ENCODE measurements at regions not wholly inside any gene's neighbourhood (a gene's known extent, or its start where the extent isn't known, plus 50 kb on each side); places are given as distances from the start of the nearest gene placed in this dataset.

- Histone ChIP-seq H3K27me3 (no peaks in the 10 kb centered on the region), H3K9ac (no peak overlapping the region), H3K9me3 (replicated peaks in 1 of 11) (no peaks in the 10 kb centered on the region), H3K4me3 (no peak overlapping the region), H3K36me3 (no peaks in the 10 kb centered on the region), H3K4me1 (no peaks in the 10 kb centered on the region), H3K4me2 (no peak overlapping the region), H4K20me1 (no peaks in the 10 kb centered on the region), H3K27ac (no peak overlapping the region)
- TF ChIP-seq Cebpa-rat (IDR thresholded peaks at IDR 0.05) = no peak
Observed at GRCh38 chr1:87800006-87800405, 471.3 kb downstream of the LMO4 start.

DNA sequence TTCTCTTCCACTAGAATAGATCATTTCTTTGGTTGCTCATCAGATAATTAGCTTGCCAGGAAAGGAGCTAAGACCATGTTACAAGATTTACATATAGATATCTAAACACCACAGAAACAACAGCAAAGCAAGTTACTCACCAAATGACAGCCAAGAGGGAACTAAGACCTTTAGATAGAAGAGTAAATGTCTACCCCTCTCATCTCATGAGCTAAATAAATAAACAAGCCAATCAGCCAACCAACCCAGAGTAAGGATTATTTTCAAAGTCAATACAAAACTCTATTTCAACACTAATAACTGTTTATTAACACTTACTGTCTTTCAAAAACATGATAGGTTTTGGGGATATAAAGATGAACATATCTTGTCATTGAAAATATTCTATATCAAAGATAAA, 474.7 kb downstream of the LMO4 start:
- no peak overlapping the region for H3K9ac ChIP-seq
- no peak overlapping the region for H3K27ac ChIP-seq
- H3K27me3 ChIP-seq = no peaks in the 10 kb centered on the region
- no peaks in the 10 kb centered on the region for H3K4me1 ChIP-seq
- no peaks in the 10 kb centered on the region for H3K36me3 ChIP-seq
- no peak overlapping the region for H3K4me2 ChIP-seq
- H3K4me3 ChIP-seq = no peak overlapping the region
- TF ChIP-seq Cebpa-rat (IDR thresholded peaks at IDR 0.05) = no peak
- H3K9me3 ChIP-seq (replicated peaks in 1 of 11) = no peaks in the 10 kb centered on the region
- H4K20me1 ChIP-seq = no peaks in the 10 kb centered on the region

DNA sequence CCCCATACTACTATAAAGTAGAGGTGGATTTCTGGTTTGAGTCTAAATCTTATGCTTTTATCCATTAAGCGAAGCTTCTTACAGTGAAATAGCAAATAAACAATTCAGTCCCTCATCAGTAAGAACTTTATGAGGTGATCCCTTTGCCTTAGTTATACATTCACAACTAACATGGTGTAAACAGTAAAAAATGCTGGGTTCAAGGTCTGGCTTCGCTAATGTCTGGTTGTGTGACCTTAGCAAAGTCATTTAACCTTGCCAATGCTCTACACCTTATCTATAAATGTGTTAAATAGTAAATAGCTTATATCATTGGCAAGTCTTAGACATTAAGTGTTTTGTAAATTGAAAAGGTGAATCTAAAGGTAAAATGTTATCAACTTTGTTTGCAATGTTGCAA, 475.4 kb downstream of the LMO4 start:
- no peaks in the 10 kb centered on the region for H3K36me3 ChIP-seq
- no peak for TF ChIP-seq Cebpa-rat (IDR thresholded peaks at IDR 0.05)
- H3K4me3 ChIP-seq = no peak overlapping the region
- H3K27ac ChIP-seq = no peak overlapping the region
- no peaks in the 10 kb centered on the region for H3K9me3 ChIP-seq (replicated peaks in 1 of 11)
- no peaks in the 10 kb centered on the region for H4K20me1 ChIP-seq
- H3K4me2 ChIP-seq = no peak overlapping the region
- H3K9ac ChIP-seq = no peak overlapping the region
- H3K4me1 ChIP-seq = no peaks in the 10 kb centered on the region
- no peaks in the 10 kb centered on the region for H3K27me3 ChIP-seq

GRCh38 chr1:87805666-87806378, 477.1 kb downstream of the LMO4 start:
- Histone ChIP-seq H3K4me2 (no peak overlapping the region), H3K9me3 (replicated peaks in 1 of 11) (no peaks in the 10 kb centered on the region), H3K4me3 (no peak overlapping the region), H3K36me3 (no peaks in the 10 kb centered on the region), H3K4me1 (no peaks in the 10 kb centered on the region), H4K20me1 (no peaks in the 10 kb centered on the region), H3K27me3 (no peaks in the 10 kb centered on the region), H3K9ac (no peak overlapping the region), H3K27ac (no peak overlapping the region)
- no peak for TF ChIP-seq Cebpa-rat (IDR thresholded peaks at IDR 0.05)

DNA sequence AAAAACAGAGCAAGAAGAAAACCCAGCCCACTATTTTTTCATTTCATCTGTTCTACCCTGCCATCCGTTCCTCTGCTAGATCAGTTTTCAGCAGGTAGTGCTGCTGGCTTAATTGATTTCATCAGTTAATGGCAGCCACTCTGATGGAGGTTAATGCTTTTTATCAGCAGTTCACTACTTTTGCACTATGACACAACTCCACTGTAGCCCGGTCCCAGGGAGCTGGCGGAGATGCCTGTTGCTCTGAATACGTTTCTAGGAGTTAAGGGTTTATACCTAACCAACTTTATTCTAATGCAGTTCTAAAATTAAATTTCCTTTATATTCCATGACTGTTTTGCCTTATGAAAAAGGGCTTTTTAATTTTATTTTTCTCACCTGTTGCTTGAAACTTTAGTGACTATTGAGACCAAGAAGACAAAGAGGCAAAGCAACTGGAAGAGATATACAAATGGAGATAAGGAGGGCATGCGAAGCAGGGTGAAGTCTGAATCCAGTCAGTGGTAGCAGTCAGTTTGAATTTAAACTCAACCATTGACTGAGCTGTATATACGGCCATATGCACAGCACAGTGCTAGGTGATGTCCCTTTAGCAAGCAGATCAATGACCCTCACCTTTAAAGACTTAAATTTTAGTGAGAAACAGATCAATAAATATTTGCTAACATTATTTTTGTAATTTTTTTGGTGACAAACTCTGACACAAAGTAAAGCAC, 477.9 kb downstream of the LMO4 start:
- Histone ChIP-seq H3K4me3 (no peak overlapping the region), H3K27me3 (no peaks in the 10 kb centered on the region), H3K9me3 (replicated peaks in 1 of 11) (no peaks in the 10 kb centered on the region), H3K4me1 (no peaks in the 10 kb centered on the region), H3K36me3 (no peaks in the 10 kb centered on the region), H3K27ac (no peak overlapping the region), H3K9ac (no peak overlapping the region), H3K4me2 (no peak overlapping the region), H4K20me1 (no peaks in the 10 kb centered on the region)
- TF ChIP-seq Cebpa-rat (IDR thresholded peaks at IDR 0.05) = no peak

DNA sequence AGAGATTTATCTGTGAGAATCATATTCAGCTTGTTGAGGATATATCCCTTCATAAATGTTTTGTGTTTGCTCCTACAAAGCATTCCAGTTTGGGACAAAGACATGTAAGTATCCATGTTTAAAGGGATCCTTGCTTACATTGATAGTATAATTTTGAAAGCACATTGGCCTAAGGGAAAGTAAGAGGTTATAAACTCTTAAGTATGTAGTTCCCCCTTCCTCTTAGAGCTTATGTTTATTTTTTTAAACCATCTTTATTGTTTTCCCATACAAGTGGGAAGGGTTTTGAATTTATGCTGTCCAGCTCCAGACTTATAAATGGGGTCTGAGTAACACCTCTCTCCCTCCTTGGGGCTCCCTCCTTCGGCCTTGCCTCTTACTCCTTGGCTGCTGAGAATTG, 481.5 kb downstream of the LMO4 start:
- Histone ChIP-seq H3K4me1 (0 out of 20 replicates have a peak, but pooled peaks cover 0 to 4% (median 0%) of the 10 kb centered on the region in 10 experiments), H3K4me2 (no peak overlapping the region), H3K9ac (no peak overlapping the region), H3K27ac (no peak overlapping the region), H3K36me3 (no peaks in the 10 kb centered on the region), H3K27me3 (no peaks in the 10 kb centered on the region), H3K9me3 (replicated peaks in 1 of 11) (no peaks in the 10 kb centered on the region), H4K20me1 (no peaks in the 10 kb centered on the region), H3K4me3 (no peak overlapping the region)
- no peak for TF ChIP-seq Cebpa-rat (IDR thresholded peaks at IDR 0.05)

- 0 out of 20 replicates have a peak, but pooled peaks cover 0 to 4% (median 0%) of the 10 kb centered on the region in 10 experiments for H3K4me1 ChIP-seq
- no peak overlapping the region for H3K4me2 ChIP-seq
- H3K27me3 ChIP-seq = no peaks in the 10 kb centered on the region
- H3K27ac ChIP-seq = no peak overlapping the region
- no peaks in the 10 kb centered on the region for H3K36me3 ChIP-seq
- no peaks in the 10 kb centered on the region for H3K9me3 ChIP-seq (replicated peaks in 1 of 11)
- no peak overlapping the region for H3K9ac ChIP-seq
- H4K20me1 ChIP-seq = no peaks in the 10 kb centered on the region
- no peak overlapping the region for H3K4me3 ChIP-seq
- no peak for TF ChIP-seq Cebpa-rat (IDR thresholded peaks at IDR 0.05)
Observed at GRCh38 chr1:87812871-87813577, 484.3 kb downstream of the LMO4 start.

DNA sequence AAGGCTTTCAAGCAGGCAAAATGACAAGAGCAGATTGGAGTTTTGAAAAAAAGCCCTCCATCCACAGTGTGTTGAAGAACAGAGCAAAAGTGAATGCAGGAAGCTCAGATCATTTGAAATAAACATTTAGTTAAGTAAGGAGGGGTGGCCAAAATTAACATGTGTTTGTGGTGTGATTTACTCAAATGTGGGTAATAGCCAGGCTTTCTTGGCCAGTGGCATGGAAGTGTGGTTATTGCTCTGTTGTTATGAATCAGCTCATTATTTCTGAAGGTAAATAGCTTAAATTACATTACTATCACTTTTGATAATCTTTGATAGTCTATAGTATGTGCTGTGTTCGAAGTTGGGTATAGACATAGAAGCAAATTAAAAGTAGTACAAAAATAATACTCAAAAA, 485.9 kb downstream of the LMO4 start:
- Histone ChIP-seq H3K9ac (no peak overlapping the region), H3K4me2 (no peak overlapping the region), H3K9me3 (replicated peaks in 1 of 11) (no peaks in the 10 kb centered on the region)

DNA sequence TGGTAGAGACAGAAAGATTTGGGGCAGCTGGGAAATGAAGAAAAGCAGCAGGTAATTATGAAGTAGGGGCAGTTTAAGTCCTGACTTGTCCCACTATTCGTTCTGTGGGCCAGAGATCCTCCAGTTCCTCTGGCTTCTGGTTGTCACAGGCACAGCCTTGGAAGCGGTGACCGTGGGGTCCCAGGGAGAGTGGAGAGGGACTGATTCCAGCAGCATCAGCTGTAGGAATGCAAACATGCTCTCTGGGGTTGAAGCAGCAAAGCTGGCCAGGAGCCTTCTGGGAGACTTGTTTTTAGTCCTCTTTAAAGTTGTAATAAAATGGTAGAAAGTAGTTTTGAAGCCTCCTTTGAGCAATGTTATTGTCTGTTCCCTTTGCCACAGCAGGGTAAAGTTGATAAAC, 488.0 kb downstream of the LMO4 start:
- Histone ChIP-seq H3K27me3 (no peaks in the 10 kb centered on the region), H3K4me1 (0 out of 20 replicates have a peak, but pooled peaks cover 0 to 4% (median 0%) of the 10 kb centered on the region in 10 experiments), H3K27ac (no peak overlapping the region)

More for the DNA sequence above, 485.9 kb downstream of the LMO4 start:
- Histone ChIP-seq H3K4me3 (no peak overlapping the region), H3K36me3 (no peaks in the 10 kb centered on the region), H3K4me1 (0 out of 20 replicates have a peak, but pooled peaks cover 0 to 4% (median 0%) of the 10 kb centered on the region in 10 experiments), H3K27me3 (no peaks in the 10 kb centered on the region), H4K20me1 (no peaks in the 10 kb centered on the region), H3K27ac (no peak overlapping the region)
- no peak for TF ChIP-seq Cebpa-rat (IDR thresholded peaks at IDR 0.05)

More for the DNA sequence above, 488.0 kb downstream of the LMO4 start:
- Histone ChIP-seq H3K36me3 (no peaks in the 10 kb centered on the region), H3K9ac (no peak overlapping the region), H3K4me2 (no peak overlapping the region), H3K4me3 (no peak overlapping the region), H4K20me1 (no peaks in the 10 kb centered on the region), H3K9me3 (replicated peaks in 1 of 11) (no peaks in the 10 kb centered on the region)
- TF ChIP-seq Cebpa-rat (IDR thresholded peaks at IDR 0.05) = no peak

All from BLaER1 treated with 17β-estradiol and CSF1 and Interleukin-3, amounts not matched to agents 10 nM and 100 nM (cell line).